Brain microvascular endothelial cell (primary cell): ENCODE measurements at regions not wholly inside any gene's neighbourhood (a gene's known extent, or its start where the extent isn't known, plus 50 kb on each side); places are given as distances from the start of the nearest gene placed in this dataset.

Experiments
- DNase-seq: peaks from one replicate; pipeline ENCODE4 v3.0.0-alpha.2; 2020
- H3K27ac ChIP-seq: fragments of 250-450 bp; sonication (Bioruptor Pico); 2 replicates; pipeline ENCODE4 v1.5.1; 2020; ENCODE audit warnings: mild to moderate bottlenecking, moderate library complexity
- H3K27me3 ChIP-seq: fragments of 250-450 bp; sonication (Bioruptor Pico); replicated peaks from 2 replicates; pipeline ENCODE4 v1.5.1; 2020; ENCODE audit warnings: mild to moderate bottlenecking
- H3K36me3 ChIP-seq: fragments of 250-450 bp; sonication (Bioruptor Pico); replicated peaks from 2 replicates; pipeline ENCODE4 v1.5.1; 2020; ENCODE audit warnings: mild to moderate bottlenecking
- H3K4me3 ChIP-seq: 2 replicates; pipeline ENCODE4 v1.5.1; 2011; ENCODE audit warnings: low read depth, mild to moderate bottlenecking, control low read depth, low read length, moderate library complexity
- in situ Hi-C: cut with HindIII; loops from 2 replicates; pipeline ENCODE4 v1.10.0; 2017; ENCODE audit warnings: low sequenced_read_pairs, low pct_ligation_motif_present
- TF ChIP-seq, protein P1 (sequence below): IDR thresholded peaks from 2 replicates; pipeline ENCODE4 v1.5.1; 2011; ENCODE audit warnings: low read depth, mild to moderate bottlenecking, moderate library complexity, low read length, control low read depth, inconsistent platforms; ENCODE audit errors: missing control alignments

GRCh38 chr20:18906046-18906445 lies 92.5 kb downstream of the SCP2D1 start:
- TF ChIP-seq, protein P1, sequence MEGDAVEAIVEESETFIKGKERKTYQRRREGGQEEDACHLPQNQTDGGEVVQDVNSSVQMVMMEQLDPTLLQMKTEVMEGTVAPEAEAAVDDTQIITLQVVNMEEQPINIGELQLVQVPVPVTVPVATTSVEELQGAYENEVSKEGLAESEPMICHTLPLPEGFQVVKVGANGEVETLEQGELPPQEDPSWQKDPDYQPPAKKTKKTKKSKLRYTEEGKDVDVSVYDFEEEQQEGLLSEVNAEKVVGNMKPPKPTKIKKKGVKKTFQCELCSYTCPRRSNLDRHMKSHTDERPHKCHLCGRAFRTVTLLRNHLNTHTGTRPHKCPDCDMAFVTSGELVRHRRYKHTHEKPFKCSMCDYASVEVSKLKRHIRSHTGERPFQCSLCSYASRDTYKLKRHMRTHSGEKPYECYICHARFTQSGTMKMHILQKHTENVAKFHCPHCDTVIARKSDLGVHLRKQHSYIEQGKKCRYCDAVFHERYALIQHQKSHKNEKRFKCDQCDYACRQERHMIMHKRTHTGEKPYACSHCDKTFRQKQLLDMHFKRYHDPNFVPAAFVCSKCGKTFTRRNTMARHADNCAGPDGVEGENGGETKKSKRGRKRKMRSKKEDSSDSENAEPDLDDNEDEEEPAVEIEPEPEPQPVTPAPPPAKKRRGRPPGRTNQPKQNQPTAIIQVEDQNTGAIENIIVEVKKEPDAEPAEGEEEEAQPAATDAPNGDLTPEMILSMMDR, result no peak
- no peaks in the 10 kb centered on the region for H3K36me3 ChIP-seq
- no peak overlapping the region for H3K4me3 ChIP-seq
- H3K27me3 ChIP-seq, result no peaks in the 10 kb centered on the region
- no peak overlapping the region for H3K27ac ChIP-seq
- in situ Hi-C loops, result no loop called here
- no peak for DNase-seq

GRCh38 chr20:18907353-18907752 lies 93.8 kb downstream of the SCP2D1 start:
- in situ Hi-C loops, result no loop called here
- no peak for DNase-seq
- Histone ChIP-seq H3K4me3 (no peak overlapping the region), H3K27ac (no peak overlapping the region), H3K36me3 (no peaks in the 10 kb centered on the region), H3K27me3 (no peaks in the 10 kb centered on the region)
- TF ChIP-seq, protein P1, result no peak

DNA sequence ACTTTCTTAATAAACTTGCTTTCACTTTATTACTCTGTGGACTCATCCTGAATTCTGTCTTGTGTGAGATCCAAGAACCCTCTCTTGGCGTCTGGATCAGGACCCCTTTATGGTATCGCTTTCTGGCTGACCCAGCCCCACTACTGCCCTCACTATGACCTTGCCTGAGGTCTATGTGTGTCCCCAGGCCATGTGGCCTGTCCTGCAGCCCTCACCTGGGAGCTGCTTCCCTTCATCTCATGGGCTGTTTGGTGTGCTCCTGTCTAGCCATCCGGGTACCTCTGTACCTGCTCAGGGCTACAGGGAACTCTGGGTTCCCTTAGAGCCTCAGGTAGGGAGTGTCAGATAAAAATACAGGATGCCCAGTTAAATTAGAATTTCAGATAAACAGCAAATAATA lies 94.5 kb downstream of the SCP2D1 start:
- H3K27ac ChIP-seq, result no peak overlapping the region
- no peaks in the 10 kb centered on the region for H3K36me3 ChIP-seq
- DNase-seq, result no peak
- in situ Hi-C loops, result no loop called here
- no peak overlapping the region for H3K4me3 ChIP-seq
- no peaks in the 10 kb centered on the region for H3K27me3 ChIP-seq
- TF ChIP-seq, protein P1, result no peak

- no peak for DNase-seq
- Histone ChIP-seq H3K4me3 (no peak overlapping the region), H3K27ac (no peak overlapping the region), H3K27me3 (no peaks in the 10 kb centered on the region), H3K36me3 (no peaks in the 10 kb centered on the region)
- in situ Hi-C loops, result no loop called here
- TF ChIP-seq, protein P1, result no peak
Observed at GRCh38 chr20:18909254-18909653, 95.7 kb downstream of the SCP2D1 start.

- H3K27me3 ChIP-seq, result no peaks in the 10 kb centered on the region
- no peak overlapping the region for H3K4me3 ChIP-seq
- no peaks in the 10 kb centered on the region for H3K36me3 ChIP-seq
- no peak overlapping the region for H3K27ac ChIP-seq
- TF ChIP-seq, protein P1, result no peak
- DNase-seq, result no peak
- in situ Hi-C loops, result no loop called here
Observed at GRCh38 chr20:18913701-18914100, 100.1 kb downstream of the SCP2D1 start.

- no peaks in the 10 kb centered on the region for H3K27me3 ChIP-seq
- H3K36me3 ChIP-seq, result no peaks in the 10 kb centered on the region
- in situ Hi-C loops, result no loop called here
- TF ChIP-seq, protein P1, result no peak
- H3K4me3 ChIP-seq, result no peak overlapping the region
- no peak for DNase-seq
- no peak overlapping the region for H3K27ac ChIP-seq
Observed at GRCh38 chr20:18914796-18915195, 101.2 kb downstream of the SCP2D1 start.
